ENCODE measurements at regions not wholly inside any gene's neighbourhood (a gene's known extent, or its start where the extent isn't known, plus 50 kb on each side); places are given as distances from the start of the nearest gene placed in this dataset.

GRCh38 chr2:226274143-226274542, 525.5 kb downstream of the IRS1 start:
- TF ChIP-seq EZH2phosphoT487 (conservative IDR thresholded peaks at IDR 0.05; ENCODE audit: low read length) (no peak), CTCF (IDR thresholded peaks at IDR 0.05; ENCODE audit: insufficient read depth, low read length, poor library complexity, severe bottlenecking) (no peak)
- H3F3A ChIP-seq (ENCODE audit: insufficient read depth), result no peaks in the 10 kb centered on the region
- no peaks in the 10 kb centered on the region for H3K9me2 ChIP-seq (replicated peaks; ENCODE audit: insufficient read depth, low read length)
- no peak overlapping the region for H3K9ac ChIP-seq (ENCODE audit: low read length)
- no peaks in the 10 kb centered on the region for H4K20me1 ChIP-seq (ENCODE audit: low read depth, low read length)
- no peak overlapping the region for H3K4me2 ChIP-seq (ENCODE audit: low read depth, low read length, poor library complexity, severe bottlenecking)
- H2AFZ ChIP-seq (ENCODE audit: low read depth, low read length, severe bottlenecking), result no peak overlapping the region
- H3K27ac ChIP-seq (ENCODE audit: low read depth, low read length), result no peak overlapping the region
- H3K36me3 ChIP-seq (ENCODE audit: low read length), result no peaks in the 10 kb centered on the region
- H3K79me2 ChIP-seq (ENCODE audit: insufficient read depth, low read length), result no peaks in the 10 kb centered on the region
- H3K9me3 ChIP-seq (ENCODE audit: insufficient read depth, low read length), result no peaks in the 10 kb centered on the region
- no peaks in the 10 kb centered on the region for H3K27me3 ChIP-seq (ENCODE audit: low read length)
- H3K4me3 ChIP-seq (ENCODE audit: insufficient read depth, low read length, poor library complexity, severe bottlenecking), result no peak overlapping the region

GRCh38 chr2:226273440-226273839, 526.2 kb downstream of the IRS1 start:
- Histone ChIP-seq H3K36me3 (ENCODE audit: low read length) (no peaks in the 10 kb centered on the region), H3K4me2 (ENCODE audit: low read depth, low read length, poor library complexity, severe bottlenecking) (no peak overlapping the region), H3F3A (ENCODE audit: insufficient read depth) (no peaks in the 10 kb centered on the region), H3K27ac (ENCODE audit: low read depth, low read length) (no peak overlapping the region), H3K9ac (ENCODE audit: low read length) (no peak overlapping the region), H4K20me1 (ENCODE audit: low read depth, low read length) (no peaks in the 10 kb centered on the region), H2AFZ (ENCODE audit: low read depth, low read length, severe bottlenecking) (no peak overlapping the region), H3K9me2 (replicated peaks; ENCODE audit: insufficient read depth, low read length) (no peaks in the 10 kb centered on the region), H3K79me2 (ENCODE audit: insufficient read depth, low read length) (no peaks in the 10 kb centered on the region), H3K4me3 (ENCODE audit: insufficient read depth, low read length, poor library complexity, severe bottlenecking) (no peak overlapping the region), H3K9me3 (ENCODE audit: insufficient read depth, low read length) (no peaks in the 10 kb centered on the region), H3K27me3 (ENCODE audit: low read length) (no peaks in the 10 kb centered on the region)
- TF ChIP-seq EZH2phosphoT487 (conservative IDR thresholded peaks at IDR 0.05; ENCODE audit: low read length) (no peak), CTCF (IDR thresholded peaks at IDR 0.05; ENCODE audit: insufficient read depth, low read length, poor library complexity, severe bottlenecking) (no peak)

- no peaks in the 10 kb centered on the region for H3K79me2 ChIP-seq (ENCODE audit: insufficient read depth, low read length)
- H3K9me2 ChIP-seq (replicated peaks; ENCODE audit: insufficient read depth, low read length), result no peaks in the 10 kb centered on the region
- H3K27me3 ChIP-seq (ENCODE audit: low read length), result no peaks in the 10 kb centered on the region
- no peak overlapping the region for H2AFZ ChIP-seq (ENCODE audit: low read depth, low read length, severe bottlenecking)
- no peaks in the 10 kb centered on the region for H4K20me1 ChIP-seq (ENCODE audit: low read depth, low read length)
- no peaks in the 10 kb centered on the region for H3K36me3 ChIP-seq (ENCODE audit: low read length)
- no peak overlapping the region for H3K27ac ChIP-seq (ENCODE audit: low read depth, low read length)
- no peaks in the 10 kb centered on the region for H3F3A ChIP-seq (ENCODE audit: insufficient read depth)
- no peak for TF ChIP-seq EZH2phosphoT487 (conservative IDR thresholded peaks at IDR 0.05; ENCODE audit: low read length)
- no peak for TF ChIP-seq CTCF (IDR thresholded peaks at IDR 0.05; ENCODE audit: insufficient read depth, low read length, poor library complexity, severe bottlenecking)
- H3K9ac ChIP-seq (ENCODE audit: low read length), result no peak overlapping the region
- H3K4me2 ChIP-seq (ENCODE audit: low read depth, low read length, poor library complexity, severe bottlenecking), result no peak overlapping the region
- H3K4me3 ChIP-seq (ENCODE audit: insufficient read depth, low read length, poor library complexity, severe bottlenecking), result no peak overlapping the region
- no peaks in the 10 kb centered on the region for H3K9me3 ChIP-seq (ENCODE audit: insufficient read depth, low read length)
Observed at GRCh38 chr2:226272435-226272834, 527.2 kb downstream of the IRS1 start.
